HG03520 (cell line): ENCODE measurements at regions not wholly inside any gene's neighbourhood (a gene's known extent, or its start where the extent isn't known, plus 50 kb on each side); places are given as distances from the start of the nearest gene placed in this dataset.

Source experiments
- ATAC-seq: cut with Tn5 transposase; IDR thresholded peaks from one replicate; pipeline ENCODE4 v1.9.1; 2021; ENCODE audit warnings: mild to moderate bottlenecking, moderate library complexity; ENCODE audit not compliant: unreplicated experiment

DNA sequence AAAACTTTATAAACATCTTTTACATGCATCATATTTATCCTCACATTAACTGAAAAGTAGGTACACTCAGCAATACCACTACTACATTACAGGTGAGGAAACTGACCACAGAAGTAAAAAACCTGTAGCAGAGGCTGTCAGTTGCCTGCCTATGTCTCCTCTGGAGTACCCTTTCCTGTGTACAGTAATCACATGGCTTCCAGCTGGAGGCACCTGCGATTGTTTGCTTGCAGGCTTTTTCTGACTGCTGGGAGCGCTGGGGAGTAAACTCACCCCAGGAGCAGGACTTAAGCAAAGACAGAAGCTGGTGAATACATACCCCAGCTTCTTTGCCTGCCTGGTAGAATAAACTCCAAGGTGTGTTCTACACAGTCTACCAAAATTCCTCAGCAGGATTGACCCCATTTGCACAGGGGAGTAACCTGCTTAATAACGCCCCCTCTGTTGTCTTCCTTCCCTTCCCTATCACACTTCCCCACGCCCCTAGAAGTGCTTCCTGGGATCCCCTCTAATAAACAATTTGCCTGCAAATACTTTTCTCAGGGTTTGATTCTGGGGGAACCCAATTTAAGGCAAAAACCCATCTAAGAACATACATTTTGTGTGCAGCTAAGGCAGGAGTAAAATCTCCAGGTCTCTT is 138.9 kb downstream of the PTH2R start:
- ATAC-seq, result no peak

DNA sequence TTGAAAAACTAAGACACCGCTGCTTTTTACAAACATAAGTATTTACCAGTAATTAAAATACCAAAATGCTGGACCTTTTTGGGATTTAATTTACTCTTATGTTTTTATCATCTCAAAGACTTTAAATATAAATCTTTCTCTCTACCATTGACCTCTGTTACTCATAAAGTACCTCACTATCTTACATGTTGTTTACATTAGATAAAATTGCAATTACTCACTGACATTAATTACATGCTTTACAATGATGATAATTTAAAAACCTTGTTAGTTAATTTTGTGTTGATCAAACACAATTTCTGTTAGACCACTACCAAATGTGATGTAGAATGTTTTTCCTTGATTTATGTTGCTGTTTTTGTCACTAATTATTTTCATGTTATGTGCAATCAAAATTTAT is 139.5 kb downstream of the PTH2R start:
- ATAC-seq, result no peak

DNA sequence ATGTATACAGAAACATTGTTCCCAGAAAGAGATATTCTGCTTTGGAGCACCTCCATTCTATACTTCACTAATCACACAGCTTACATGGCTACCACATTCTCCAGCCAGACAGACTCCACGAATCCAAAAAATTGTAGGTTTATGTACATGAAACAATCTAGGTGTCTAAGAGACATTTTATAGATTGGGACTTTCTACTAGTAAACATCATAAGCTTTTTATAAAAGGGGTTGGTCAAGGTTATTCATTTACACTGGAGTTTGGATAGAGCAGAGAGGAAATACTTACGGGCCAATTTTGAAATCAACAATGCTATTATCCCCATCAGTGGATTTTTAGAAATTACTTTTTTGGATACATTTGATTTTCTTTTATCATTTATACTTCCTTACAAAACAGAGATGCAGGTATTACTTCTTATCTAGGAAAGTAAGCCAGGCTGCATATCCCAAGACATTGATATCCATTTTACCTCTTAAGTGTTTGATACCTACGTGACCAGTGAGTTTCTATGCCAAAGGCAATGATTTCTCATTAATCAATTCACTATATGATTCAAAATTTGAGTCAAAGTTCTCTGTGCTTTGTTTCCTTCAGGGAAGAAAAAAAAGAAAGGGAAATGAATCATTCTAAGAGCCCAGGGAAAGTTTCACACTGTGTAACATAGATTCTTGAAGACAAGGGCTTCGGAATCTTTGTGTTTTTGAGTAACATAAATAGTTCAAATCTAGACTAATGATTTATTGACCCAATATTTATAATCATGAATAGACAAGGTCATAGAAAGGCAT is 140.5 kb downstream of the PTH2R start:
- no peak for ATAC-seq

DNA sequence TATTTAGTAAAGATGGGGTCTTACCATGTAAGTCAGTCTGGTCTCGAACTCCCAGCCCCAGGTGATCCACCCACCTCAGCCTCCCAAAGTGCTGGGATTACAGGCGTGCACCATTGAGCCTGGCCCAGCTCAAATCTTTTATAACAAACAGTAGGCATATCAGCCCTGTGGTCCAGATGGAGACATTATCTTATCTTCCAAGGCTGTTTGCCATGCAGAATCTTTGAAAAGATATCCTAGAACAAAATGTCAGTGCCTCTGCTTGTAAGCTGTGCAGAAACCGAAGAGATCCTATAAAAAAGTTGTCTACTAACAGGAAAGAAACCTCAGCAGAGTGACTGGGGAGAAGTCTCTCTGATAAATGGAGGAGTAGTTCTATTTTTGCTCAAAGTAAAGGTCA is 142.1 kb downstream of the PTH2R start:
- no peak for ATAC-seq

DNA sequence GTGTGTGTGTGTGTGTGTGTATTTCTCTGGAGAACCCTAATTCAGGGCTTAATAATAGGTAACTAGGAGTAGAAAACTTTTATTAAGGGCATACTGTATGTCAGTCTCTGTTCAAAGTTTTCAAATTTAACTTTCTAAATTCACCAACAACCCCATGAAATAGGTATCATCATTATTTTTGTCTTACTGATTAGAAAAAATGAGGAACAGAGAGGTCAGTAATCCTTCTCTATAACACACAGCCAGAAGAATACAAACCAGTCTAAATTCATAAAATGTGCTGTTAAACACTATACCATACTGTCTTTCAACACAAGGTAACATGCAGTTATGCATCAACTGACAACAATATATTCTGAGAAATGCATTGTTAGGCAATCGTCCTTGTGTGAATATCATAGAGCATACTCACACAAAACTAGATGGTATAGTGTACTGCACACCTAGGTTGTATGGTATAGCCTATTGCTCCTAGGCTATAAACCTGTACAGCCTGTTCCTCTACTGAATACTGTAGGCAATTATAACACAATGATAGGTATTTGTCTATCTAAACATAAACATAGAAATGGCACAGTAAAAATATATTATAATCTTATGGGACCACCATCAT is 143.1 kb downstream of the PTH2R start:
- ATAC-seq, result no peak

DNA sequence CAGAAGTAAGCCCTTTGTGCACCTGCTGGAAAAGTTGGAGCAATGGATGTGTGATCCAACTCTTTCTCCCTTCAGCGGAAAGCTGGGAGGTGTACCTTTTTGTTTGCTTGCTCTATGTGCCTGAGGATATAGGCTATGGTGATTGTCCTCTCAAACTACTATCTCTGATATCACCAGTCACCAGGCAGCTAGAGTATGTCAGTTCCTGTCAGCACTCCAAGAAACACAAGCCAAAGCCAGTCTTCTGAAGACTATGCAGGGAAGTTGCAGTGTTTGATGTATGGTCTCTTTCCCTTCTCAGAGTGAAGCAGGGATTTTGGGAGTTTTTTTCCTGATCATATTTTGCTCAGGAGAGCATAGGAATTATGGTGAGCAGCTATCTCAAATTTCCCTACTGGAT is 146.4 kb downstream of the PTH2R start:
- no peak for ATAC-seq

DNA sequence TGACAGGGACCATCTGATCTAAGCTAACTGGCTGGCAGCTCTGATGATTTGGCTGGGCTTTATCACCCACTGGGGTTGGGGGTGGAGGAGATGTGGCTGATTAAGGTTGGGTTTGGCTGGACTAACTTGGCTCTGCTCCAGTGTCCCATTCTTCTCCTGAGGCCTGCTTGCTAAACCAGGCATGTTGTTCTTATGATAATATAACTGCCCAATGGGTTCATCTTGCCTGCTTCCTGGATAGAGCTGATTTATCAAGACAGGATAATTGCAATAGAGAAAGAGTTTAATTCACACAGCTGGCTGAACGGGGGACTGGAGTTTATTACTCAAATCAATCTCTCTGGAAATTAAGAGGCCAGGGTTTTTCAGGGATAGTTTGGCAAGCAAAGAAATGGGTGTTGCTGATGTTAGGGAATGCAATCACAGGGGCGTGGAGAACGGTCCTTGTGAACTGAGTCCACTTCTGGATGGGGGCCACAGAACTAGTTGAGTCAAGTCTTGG is 150.4 kb downstream of the PTH2R start:
- ATAC-seq, result no peak

DNA sequence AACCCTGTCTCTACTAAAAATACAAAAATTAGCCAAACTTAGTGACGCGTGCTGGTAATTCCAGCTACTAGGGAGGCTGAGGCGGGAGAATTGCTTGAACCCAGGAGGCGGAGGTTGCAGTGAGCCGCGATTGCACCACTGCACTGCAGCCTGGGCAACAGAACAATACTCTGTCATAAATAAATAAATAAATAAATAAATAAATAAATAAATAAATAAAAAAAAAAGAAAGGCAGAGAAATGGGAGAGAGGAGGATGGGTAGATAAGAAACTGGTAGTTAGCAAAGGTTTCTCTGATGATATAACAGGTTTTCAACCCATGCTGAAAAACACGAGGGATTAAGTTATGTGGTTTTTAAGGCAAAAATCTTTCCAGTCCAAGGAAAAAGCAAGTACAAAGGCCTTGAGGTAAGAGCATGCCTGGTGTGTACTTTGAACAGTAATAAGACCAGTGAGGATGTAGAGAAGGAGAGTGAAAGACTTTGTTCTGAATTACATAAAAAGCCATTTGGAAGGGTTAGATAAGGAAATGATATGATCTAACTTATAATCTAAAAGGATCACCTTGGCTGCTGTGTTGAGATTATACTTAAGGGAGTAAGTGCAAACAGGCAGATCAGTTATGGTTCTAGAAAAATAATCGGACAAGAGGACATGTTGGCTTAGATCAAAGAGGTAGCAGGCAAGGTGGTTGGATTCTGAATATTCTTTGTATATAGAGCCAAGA is 159.3 kb downstream of the PTH2R start:
- no peak for ATAC-seq

DNA sequence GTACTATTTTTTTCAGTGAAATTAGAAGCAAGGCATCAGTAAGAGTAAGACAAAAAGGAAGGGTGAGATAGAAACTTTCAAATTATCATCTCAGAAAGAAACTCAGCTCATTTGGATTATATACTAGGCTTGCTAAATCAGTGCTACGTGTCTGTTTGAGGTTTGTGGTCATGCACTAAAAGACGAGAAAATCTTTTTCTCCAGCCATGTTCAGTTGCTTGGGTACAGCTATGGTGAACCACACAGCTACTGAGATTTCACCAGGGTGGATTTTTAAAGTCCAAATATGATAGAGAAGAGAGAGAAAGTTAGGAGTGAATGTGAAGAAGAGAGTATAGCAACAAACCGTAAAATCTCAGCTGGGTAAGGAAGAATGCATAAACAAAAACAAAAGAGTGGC is 161.6 kb downstream of the PTH2R start:
- ATAC-seq, result no peak

DNA sequence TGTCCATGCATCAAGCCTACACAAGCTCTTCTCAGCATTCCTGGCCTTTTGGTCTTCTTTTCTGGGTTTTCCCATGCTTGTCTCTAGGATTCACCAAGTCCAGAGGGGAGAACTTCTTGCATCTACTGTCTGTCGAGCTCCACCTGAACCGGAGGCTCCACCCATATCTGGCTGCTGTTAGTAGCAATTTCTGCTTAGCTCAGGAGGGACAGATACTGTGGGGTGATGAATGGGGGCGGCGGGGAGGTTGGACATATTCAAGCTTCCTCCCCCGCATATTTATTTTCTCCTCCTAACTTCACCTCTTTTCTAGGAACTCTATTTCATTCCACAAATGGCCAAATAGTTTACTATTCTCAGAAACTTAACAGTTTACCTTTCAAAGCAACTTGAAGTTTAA is 163.5 kb downstream of the PTH2R start:
- no peak for ATAC-seq

DNA sequence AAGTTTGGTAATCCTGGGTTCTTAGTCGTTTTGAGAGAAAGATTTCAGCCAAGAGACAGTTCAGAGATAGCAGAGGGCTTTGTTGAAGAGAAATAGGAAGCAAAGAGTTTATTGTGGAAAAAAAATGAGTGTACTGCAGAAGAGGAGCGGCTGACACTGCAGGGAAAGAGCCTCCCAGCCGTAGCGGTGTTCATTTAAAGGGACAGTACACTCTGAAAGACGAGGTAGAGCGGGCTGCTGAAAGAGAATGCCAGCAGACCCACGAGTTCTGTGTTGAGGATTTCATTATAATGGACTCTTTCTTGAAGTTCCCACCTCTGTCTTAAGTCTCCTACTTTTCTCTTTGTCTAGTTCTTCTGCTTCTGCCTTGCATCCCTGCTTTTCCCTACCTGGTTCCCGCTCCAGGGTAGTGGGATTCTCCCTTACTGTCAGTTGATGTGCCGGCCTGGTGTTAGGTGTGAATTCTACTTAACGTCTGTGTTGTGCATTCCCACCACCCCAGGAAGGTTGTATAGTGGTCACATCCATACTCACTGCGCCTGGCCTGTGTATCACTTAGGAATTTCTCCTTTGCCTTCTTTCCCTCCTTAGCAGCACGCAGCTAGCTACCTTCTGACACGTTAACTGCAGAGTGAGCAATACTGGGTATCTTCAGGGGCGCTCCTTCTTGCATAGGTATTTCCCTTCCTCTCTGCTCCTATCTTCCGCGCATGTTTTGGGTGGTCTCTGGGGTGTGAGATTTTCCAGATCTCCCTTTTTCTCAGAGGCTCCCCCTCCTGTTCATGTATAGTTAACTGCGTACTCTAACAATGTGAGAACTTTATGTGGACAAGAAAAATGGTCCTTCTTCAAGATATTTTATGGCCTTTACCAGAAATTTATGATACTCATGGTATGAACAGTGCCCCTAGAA is 164.5 kb downstream of the PTH2R start:
- ATAC-seq, result no peak

DNA sequence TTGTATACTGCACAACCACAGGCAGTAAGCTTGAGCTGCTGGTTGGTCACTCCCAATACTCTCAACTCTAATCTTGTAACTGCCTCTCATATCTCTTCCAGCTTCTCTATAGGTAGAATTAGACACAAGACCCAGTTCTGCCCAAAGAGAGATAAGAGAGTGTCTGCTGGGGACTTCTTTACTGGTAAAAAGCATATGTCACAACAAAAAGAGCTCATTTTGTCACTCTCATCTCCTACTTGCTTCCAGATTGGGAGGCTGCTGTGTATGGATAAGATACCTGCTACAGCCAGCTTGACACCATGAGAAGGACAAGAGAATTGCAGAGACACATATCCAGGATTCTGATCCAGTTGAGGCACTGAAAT is 165.2 kb downstream of the PTH2R start:
- ATAC-seq, result no peak

DNA sequence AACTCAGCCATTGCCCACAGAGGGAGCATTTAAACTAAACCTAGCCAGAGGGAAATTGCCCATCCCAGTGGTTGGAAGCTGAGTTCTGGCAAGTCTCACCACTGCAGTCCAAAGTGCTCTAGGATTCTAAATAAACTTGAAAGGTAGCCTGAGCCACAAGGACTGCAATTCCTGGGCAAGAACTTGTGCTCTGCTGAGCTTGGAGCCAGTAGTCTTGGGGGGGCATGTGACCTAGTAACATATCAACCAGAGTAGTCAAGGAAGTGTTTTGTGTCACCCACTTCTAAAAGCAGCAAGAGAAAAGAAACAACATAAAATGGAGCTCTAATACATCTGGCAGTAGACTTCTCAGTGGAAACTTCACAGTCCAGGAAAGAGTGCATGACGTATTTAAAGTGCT is 167.0 kb downstream of the PTH2R start:
- no peak for ATAC-seq

DNA sequence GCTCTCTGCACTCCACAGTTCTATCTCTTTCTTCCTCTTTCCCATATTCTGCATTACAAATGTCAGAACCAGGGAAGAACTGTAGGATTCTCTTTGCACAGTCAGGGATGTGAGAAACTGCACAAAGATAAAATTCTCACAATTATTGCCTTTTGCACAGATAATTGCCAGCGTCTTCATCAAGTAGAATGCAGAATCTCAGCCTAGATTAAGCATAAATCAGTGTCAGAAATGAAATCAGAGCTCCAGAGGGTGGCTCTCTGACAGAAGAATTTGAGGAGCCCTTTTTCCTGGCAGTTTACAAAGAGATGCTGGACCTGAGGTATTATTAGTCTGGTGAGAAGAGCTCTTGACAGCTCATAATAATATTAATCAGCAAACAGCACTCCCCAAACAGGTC is 173.1 kb downstream of the PTH2R start:
- no peak for ATAC-seq

DNA sequence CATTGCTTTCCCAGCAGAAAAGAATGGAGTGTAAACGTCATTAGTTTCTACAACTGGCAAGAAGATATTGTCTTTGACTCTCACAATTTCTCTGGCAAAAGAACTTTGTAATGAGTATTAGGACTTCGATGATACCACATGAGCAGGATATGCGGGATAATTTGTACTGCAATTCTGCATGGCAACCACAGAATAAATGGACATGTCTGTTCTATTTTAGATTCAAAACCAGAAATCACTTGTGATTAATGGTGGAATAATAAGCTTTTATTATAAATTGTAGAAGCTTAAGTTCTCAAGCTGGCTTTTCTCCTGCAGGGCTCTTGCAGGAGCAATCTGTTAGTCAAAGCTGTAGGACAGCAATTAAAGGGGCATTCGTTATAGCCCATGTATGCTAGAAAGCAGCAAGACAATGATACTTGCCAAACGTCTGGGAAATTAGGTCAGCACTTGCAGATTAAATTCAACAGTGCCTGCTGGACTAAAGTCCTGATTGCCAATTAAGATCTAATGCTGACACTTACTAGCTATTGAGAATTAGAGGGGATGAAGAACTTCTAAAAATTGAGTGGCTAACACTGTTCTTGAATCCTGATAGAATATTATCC is 177.9 kb downstream of the PTH2R start:
- no peak for ATAC-seq

DNA sequence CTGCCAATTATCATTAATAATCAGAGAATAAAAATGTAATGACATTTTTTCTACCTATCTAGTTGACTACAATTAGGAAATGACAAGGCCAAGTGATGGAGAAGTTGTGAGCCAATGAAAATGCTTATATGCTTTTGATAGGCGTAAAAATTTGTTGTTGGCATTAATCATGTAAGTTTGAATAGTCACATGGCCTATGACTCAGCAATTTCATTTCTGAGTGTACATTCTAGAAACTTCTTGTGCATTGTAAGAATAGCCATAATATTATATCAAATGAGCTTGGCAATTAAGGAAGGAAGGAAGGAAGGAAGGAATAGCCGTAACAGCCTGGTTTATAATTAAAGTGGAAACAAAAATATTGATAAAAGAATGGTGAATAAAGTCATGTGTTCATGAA is 179.9 kb downstream of the PTH2R start:
- ATAC-seq, result no peak

DNA sequence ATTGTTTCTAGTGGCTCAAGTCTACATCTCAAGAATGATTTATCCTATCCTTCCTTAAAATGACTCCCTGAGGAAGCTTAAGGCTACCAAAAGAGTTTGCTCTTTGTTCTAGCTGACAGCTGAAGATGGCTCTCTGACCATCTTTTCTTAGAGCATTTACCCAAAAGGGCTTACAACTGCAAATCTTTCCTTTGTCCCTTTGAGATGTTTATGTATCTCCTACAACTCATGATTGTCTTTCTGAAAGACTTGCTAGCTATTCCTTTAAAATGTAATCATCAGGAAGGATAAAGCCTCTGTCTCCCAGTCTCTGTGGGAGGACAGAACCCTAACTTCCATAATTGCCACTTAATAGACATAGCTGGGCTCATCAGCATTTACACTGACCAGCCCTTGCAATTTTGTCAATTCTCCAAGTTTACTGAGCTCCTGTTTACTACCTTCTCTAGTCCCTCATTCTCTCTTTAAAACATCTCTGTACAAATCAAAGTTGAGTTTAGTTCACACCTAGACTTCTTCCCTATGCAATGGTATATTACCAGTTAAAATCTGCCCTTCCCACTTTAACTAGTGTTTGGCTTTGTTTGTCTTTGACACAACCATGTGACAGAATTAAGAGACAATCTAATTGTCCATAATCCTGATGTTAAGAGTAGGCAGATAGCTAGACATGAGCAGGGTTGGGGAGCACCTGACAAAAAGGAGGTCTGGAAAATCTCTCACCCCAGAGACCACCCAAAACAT is 188.2 kb downstream of the PTH2R start:
- ATAC-seq, result no peak

DNA sequence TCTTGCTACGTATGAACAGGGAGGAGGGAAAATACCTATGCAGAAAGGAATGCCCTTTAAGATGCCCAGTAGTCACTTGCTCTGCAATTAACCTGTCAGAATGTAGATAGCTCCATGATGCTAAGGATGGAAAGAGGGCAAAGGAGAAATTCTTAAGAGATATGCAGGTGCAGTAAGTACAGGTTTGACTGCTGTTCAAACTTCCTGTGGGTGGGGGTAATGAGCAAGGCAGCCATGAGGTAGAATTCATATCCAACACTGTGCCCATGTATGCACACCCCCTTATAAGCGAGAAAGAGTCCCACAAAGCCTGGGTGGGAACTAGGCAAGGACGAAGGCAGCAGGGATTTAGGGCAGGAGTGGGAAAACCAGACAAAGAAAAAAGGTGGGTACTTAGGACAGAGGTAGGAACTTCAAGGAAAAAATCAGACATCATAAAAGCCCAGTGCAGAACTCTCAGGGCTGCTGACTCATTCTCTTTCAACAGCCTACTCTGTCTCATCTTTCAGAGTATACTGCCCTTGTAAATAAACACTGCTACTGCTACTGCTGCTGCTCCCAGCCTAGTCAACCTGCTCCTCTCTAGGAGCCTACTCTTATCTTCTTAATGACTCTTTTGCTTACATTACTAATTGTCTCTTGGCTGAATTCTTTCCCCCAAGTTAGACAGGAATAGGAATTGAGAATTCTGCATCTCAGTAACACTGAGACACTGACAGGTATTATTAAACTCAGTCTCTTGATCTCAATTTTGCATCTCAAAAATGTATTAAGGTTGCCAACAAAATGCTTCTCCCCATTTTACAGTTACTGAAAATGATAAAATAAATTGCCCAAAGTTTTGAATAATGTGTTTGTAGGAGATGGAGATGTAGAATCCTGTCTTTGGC is 189.0 kb downstream of the PTH2R start:
- no peak for ATAC-seq
